NCI-H526 (cell line): ENCODE measurements at regions not wholly inside any gene's neighbourhood (a gene's known extent, or its start where the extent isn't known, plus 50 kb on each side); places are given as distances from the start of the nearest gene placed in this dataset.
"Not testable (repeated sequence)": the region's sequence is repeated elsewhere in the genome, so short reads cannot be mapped to it uniquely, and the experiment has no call there.

Experiments used
- DNase-seq, 2 experiments: peaks; one replicate each; lab custom pipeline; 2025; lab: John Stamatoyannopoulos, UW

DNA sequence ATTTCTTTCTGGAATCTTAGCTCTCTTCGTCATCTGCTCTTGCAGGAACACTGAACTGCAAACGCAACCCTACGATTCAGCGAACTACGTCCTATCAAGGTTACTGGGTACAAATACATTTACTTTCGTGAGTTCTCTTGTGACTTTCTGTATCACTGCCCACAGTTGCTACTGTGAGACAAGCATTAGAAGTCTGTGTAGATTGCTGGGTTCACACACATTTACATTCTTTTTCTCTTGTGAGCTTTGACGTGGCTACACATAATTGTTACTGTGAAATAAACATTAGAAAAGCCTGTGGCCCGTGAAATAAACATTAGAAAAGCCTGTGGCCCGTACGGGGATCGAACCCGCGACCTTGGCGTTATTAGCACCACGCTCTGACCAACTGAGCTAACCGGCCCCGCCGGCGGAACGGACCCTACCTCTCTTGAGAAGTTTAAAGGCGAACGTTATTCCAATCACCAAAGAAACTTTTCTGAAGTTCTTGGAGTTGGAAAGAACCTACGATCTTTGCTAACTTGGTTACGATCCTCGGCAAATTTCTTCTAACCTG, 61.2 kb upstream of the ZNF322 start:
- not testable (repeated sequence) for DNase-seq

DNA sequence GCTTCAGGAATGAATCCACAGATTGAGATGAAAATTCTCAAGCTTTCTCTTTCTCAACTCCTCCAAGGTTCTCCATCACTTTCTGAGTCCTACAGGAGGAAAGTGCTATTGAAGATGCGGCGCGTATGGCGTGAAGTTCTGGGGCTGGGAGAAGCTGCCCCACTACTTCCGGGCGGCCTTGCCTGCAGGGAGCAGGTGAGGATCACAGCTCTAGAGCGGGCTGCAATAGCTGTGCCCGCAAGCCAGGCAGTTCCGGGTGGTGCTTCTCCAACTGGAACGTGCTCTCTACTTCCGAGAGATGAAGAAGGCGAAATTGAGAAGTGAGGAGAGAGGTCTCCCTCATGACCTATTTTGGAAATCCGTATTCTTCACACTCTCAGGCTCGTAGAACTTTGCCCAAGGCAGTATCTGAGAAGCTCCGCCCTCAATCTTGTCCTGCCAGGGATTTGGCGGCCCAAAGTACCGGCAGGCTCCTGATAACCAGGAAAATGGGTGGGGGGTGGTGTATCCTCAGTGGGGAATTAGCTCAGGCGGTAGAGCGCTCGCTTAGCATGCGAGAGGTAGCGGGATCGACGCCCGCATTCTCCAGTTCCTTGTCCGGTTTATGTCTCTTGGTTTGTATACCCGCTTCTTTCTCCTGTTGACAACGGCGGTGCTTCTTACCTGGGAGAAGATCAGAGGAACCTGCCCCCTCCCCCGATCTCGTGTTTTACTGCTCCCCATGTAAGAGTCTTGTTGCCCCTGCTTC, 70.6 kb upstream of the ZNF322 start:
- not testable (repeated sequence) for DNase-seq

GRCh38 chr6:26734776-26735472, 75.4 kb upstream of the ZNF322 start:
- not testable (repeated sequence) for DNase-seq

DNA sequence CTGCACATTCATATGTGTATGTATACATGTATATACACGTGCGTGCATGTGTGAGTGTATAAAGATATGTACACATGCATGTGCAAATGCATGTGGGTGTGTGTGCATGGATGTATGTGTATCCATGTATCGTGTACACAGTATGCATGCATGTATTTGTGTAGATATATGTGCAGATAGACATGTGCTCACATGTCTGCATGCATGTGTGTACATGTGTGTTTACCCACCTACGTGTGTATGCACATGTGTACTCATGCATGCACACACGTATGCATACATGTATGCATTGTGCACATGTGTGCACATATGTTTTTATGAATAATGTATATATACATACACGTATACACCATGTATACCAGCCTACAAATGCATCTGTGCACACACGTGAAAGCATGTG, 80.3 kb upstream of the ZNF322 start:
- no peak for DNase-seq

DNA sequence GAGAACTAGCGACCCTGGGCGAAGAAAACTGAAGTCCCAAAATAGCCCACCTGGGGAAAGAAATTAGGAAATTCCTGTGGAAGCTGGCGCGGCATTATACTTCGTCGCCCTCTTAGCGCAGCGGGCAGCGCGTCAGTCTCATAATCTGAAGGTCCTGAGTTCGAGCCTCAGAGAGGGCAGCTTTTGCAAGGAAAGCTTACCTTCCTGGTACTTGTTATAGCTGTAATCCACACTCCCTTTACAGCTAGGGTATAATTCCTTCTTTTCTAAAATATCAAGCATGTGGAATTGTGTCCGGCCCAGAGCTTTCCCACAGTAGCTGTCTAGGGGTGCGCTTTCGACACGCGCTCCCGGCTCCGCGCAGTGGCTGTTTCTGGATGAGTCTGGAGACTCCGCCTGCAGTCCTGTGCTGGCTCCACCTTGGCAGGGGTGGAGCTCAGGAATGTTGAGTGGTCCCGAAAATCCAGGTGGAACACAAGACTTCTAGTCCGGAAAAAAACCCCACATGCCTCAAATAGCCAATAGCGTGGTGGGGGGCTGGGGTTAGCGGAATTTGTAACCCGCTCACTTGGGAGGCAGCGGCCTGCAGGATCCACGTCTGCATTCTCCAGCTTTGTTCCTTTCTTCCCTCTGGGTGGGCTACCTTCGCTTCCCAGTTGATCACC, 83.7 kb upstream of the ZNF322 start:
- DNase-seq: no peak

- no peak for DNase-seq
These were observed 84.6 kb upstream of the ZNF322 start for GRCh38 chr6:26743941-26744699.

DNA sequence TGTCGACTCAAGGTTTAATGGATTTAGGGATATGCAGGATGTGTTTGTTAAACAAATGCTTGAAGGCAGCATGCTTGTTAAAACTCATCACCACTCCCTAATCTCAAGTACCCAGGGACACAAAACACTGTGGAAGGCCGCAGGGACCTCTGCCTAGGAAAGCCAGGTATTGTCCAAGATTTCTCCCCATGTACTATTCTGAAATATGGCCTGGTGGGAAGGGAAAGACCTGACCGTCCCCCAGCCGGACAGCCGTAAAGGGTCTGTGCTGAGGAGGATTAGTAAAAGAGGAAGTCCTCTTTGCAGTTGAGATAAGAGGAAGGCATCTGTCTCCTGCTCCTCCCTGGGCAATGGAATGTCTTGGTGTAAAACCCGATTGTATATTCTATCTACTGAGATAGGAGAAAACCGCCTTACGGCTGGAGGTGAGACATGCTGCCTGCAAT, 85.3 kb upstream of the ZNF322 start:
- DNase-seq: not testable (repeated sequence)

DNA sequence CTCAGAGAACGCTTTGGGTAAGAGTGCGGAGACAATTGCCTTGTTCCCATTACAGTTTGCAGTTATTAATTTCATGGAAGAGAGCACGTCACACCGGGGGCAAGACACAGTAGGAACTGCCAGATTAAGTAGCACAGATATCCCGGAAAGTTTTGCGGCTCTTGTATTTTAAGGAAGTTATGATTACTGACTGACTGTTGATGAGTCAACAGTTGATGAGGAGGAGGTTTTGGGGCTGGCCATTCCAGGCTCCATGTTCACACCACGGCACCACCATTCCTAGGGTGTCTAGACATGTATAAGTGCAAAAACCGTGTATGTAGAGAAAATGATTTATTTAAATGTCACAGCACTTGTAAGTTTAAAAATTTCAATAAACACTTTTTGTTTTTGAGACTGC, 86.4 kb upstream of the ZNF322 start:
- not testable (repeated sequence) for DNase-seq

- not testable (repeated sequence) for DNase-seq
These were observed 89.7 kb upstream of the ZNF322 start for GRCh38 chr6:26749126-26749758.

GRCh38 chr6:26749759-26750126, 90.2 kb upstream of the ZNF322 start:
- not testable (repeated sequence) for DNase-seq

DNA sequence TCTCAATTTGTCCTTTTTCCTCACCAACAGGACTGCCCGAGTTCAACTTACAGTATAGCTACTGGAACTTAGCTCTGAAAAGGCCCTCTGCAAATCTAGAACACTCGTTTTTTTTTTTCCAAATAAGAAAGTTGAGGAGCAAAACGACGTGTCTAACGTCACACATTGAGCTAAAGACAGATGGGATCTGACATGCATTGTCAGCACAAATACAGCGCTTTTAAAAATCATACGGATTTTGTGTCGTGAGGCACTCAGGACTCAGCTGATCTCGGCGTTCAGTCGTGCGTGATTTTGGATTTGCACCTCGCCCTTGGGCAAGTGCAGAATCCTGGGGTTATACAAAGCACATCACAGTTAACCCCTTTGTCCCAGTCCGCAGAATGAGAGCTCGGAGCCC, 94.7 kb upstream of the ZNF322 start:
- DNase-seq: no peak

GRCh38 chr6:26754801-26755200, 95.3 kb upstream of the ZNF322 start:
- DNase-seq: not testable (repeated sequence)

DNA sequence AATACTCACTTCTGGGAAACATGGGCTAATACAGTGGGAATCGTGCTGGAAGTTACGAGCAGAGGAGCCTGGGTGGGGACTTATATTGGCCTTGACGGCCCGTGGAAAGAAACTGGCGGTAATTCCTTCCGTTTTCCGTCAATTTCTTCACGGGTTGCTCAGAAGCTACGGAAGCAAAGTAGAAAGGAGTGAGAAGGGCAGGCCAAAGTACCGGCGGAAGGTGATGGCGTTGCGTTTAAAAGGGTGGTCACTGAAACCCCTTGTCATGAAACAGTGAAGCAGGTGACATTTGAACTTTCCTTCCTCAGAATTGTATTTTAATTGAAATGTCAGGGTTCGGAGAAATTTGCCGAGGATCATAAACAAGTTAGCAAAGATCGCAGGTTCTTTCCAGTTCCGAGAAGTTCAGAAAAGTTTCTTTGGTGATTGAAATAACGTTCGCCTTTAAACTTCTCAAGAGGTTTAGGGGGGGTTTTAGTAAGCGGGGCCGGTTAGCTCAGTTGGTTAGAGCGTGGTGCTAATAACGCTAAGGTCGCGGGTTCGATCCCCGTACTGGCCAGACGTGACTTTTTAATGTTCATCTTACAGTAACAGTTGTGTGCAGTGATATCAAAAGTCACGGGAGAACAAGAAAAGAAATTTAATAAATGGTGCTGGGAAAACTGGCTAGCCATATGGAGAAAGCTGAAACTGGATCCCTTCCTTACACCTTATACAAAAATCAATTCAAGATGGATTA, 96.7 kb upstream of the ZNF322 start:
- not testable (repeated sequence) for DNase-seq

DNA sequence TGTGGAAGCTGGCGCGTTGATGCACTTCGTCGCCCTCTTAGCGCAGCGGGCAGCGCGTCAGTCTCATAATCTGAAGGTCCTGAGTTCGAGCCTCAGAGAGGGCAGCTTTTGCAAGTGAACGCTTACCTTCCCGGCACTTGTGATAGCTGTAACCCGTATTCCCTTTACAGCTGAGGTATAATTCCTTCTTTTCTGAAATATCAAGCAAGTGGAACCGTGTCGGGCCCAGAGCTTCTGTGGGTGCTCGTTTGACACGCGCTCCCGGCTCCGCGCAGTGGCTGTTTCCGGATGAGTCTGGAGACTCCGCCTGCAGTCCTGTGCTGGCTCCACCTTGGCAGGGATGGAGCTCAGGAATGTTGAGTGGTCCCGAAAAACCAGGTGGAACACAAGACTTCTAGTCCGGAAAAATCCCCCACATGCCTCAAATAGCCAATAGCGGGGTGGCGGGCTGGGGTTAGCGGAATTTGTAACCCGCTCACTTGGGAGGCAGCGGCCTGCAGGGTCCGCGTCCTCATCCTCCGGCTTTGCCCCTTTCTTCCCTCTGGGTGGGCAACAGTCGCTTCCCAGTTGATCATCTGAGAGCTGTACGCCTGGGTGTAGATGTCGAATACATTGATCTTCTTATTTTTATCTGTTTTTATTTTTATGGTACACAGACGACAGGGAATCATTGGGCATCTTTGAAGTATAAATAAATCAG, 106.8 kb upstream of the ZNF322 start:
- DNase-seq: not testable (repeated sequence)

DNA sequence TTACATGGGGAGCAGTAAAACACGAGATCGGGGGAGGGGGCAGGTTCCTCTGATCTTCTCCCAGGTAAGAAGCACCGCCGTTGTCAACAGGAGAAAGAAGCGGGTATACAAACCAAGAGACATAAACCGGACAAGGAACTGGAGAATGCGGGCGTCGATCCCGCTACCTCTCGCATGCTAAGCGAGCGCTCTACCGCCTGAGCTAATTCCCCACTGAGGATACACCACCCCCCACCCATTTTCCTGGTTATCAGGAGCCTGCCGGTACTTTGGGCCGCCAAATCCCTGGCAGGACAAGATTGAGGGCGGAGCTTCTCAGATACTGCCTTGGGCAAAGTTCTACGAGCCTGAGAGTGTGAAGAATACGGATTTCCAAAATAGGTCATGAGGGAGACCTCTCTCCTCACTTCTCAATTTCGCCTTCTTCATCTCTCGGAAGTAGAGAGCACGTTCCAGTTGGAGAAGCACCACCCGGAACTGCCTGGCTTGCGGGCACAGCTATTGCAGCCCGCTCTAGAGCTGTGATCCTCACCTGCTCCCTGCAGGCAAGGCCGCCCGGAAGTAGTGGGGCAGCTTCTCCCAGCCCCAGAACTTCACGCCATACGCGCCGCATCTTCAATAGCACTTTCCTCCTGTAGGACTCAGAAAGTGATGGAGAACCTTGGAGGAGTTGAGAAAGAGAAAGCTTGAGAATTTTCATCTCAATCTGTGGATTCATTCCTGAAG, 111.6 kb upstream of the ZNF322 start:
- not testable (repeated sequence) for DNase-seq

- DNase-seq: not testable (repeated sequence)
These were observed 113.9 kb upstream of the ZNF322 start for GRCh38 chr6:26773414-26773813.

- not testable (repeated sequence) for DNase-seq
These were observed 121.0 kb upstream of the ZNF322 start for GRCh38 chr6:26780563-26780962.

DNA sequence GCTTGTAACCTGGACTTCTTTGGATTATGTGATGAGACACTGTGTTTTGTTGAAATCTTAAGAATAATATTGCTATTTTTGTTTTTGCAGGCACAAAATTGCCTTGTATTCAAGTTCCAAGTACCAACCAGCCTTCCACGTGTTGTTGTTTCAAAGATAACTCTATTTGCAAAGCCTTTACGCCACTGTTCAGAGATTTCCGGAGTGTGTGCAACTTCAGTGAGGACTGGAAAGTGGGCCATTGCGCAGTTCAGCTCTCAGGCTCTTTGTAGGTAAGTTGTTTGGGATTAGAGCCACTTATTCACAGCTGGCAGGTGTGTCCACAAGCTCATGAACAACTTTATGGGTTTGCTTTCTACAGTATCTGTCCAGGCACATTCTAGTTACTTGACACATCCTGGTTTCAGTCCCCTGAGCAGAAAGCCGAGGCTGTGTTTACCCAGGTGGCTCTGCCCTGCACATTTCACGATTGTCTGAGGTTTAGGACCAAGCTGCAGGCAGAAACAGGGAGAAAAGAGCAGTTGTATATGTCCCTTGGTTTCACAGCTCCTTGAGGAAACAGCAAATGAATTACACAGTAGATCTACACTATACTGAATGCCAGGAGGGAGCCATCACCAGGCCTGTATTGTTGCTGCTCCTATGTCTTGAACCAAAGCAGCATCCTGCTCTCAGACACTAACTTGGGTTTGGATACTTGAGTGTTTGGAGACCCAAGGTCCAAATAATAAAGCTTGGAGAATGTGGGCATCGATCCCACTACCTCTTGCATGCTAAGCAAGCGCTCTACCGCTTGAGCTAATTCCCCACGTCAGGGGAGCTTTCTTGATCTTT, 136.1 kb upstream of the ZNF322 start:
- not testable (repeated sequence) for DNase-seq
